Suppressor macrophage treated with lipopolysaccharide for 4 hours (primary cell): ENCODE measurements at regions not wholly inside any gene's neighbourhood (a gene's known extent, or its start where the extent isn't known, plus 50 kb on each side); places are given as distances from the start of the nearest gene placed in this dataset.

Experiments
- DNase-seq: peaks from one replicate; pipeline ENCODE4 v3.0.0-alpha.2; 2020

GRCh38 chr10:36349445-36350078 is 707.5 kb upstream of the FZD8 start:
- DNase-seq, result no peak

- no peak for DNase-seq
Observed at GRCh38 chr10:36345807-36346206, 703.7 kb upstream of the FZD8 start.

GRCh38 chr10:36345175-36345533 is 703.1 kb upstream of the FZD8 start:
- no peak for DNase-seq

GRCh38 chr10:36344240-36345174 is 702.4 kb upstream of the FZD8 start:
- DNase-seq, result no peak

- DNase-seq, result no peak
Observed at GRCh38 chr10:36342781-36343180, 700.7 kb upstream of the FZD8 start.

GRCh38 chr10:36341471-36341870 is 699.4 kb upstream of the FZD8 start:
- DNase-seq, result no peak

GRCh38 chr10:36336315-36336714 is 694.2 kb upstream of the FZD8 start:
- no peak for DNase-seq

- DNase-seq, result no peak
Observed at GRCh38 chr10:36333446-36333845, 691.4 kb upstream of the FZD8 start.

- DNase-seq, result no peak
Observed at GRCh38 chr10:36332926-36333325, 690.8 kb upstream of the FZD8 start.

GRCh38 chr10:36331121-36331520 is 689.0 kb upstream of the FZD8 start:
- DNase-seq, result no peak

GRCh38 chr10:36325815-36326214 is 683.7 kb upstream of the FZD8 start:
- DNase-seq, result no peak

- no peak for DNase-seq
Observed at GRCh38 chr10:36324831-36325230, 682.7 kb upstream of the FZD8 start.

GRCh38 chr10:36313142-36313541 is 671.0 kb upstream of the FZD8 start:
- no peak for DNase-seq

GRCh38 chr10:36303896-36304295 is 661.8 kb upstream of the FZD8 start:
- DNase-seq, result no peak

GRCh38 chr10:36302086-36302485 is 660.0 kb upstream of the FZD8 start:
- DNase-seq, result no peak

GRCh38 chr10:36301539-36301938 is 659.4 kb upstream of the FZD8 start:
- no peak for DNase-seq

GRCh38 chr10:36301139-36301538 is 659.0 kb upstream of the FZD8 start:
- DNase-seq, result no peak

GRCh38 chr10:36283827-36284226 is 641.7 kb upstream of the FZD8 start:
- DNase-seq, result no peak

- no peak for DNase-seq
Observed at GRCh38 chr10:36281831-36282331, 639.8 kb upstream of the FZD8 start.

GRCh38 chr10:36280890-36281499 is 638.9 kb upstream of the FZD8 start:
- DNase-seq, result no peak

GRCh38 chr10:36280321-36280741 is 638.2 kb upstream of the FZD8 start:
- DNase-seq, result no peak

- DNase-seq, result no peak
Observed at GRCh38 chr10:36278176-36278575, 636.1 kb upstream of the FZD8 start.

GRCh38 chr10:36277459-36277858 is 635.4 kb upstream of the FZD8 start:
- no peak for DNase-seq
